ENCODE measurements at regions not wholly inside any gene's neighbourhood (a gene's known extent, or its start where the extent isn't known, plus 50 kb on each side); places are given as distances from the start of the nearest gene placed in this dataset.

- no peak for DNase-seq
These were observed 79.9 kb upstream of the GPC6 start for GRCh38 chr13:93146584-93147297.

GRCh38 chr13:93147298-93147645, 79.3 kb upstream of the GPC6 start:
- no peak for DNase-seq

- DNase-seq: no peak
These were observed 78.7 kb upstream of the GPC6 start for GRCh38 chr13:93147946-93148345.

GRCh38 chr13:93151277-93151676, 75.3 kb upstream of the GPC6 start:
- no peak for DNase-seq

- DNase-seq: no peak
These were observed 68.0 kb upstream of the GPC6 start for GRCh38 chr13:93158565-93158964.

- DNase-seq: no peak
These were observed 56.6 kb upstream of the GPC6 start for GRCh38 chr13:93169980-93170379.

GRCh38 chr13:93172109-93172508, 54.5 kb upstream of the GPC6 start:
- no peak for DNase-seq

GRCh38 chr13:93173654-93174053, 53.0 kb upstream of the GPC6 start:
- no peak for DNase-seq

- DNase-seq: no peak
These were observed 52.3 kb upstream of the GPC6 start for GRCh38 chr13:93174260-93174659.

Measured in NCI-H2171 treated with DMSO at 0.1 percent for 48 hours (cell line).